DND-41 (cell line): ENCODE measurements at regions not wholly inside any gene's neighbourhood (a gene's known extent, or its start where the extent isn't known, plus 50 kb on each side); places are given as distances from the start of the nearest gene placed in this dataset.

ENCODE experiments used
- ATAC-seq: fragments of 200-7000 bp; cut with Tn5 transposase; 3 replicates; pipeline ENCODE4 v1.9.1; 2021; ENCODE audit warnings: low read depth; ENCODE audit not compliant: insufficient read depth
- DNase-seq: peaks from one replicate; pipeline ENCODE4 v3.0.0-alpha.2; 2020
- H2AFZ ChIP-seq: 2 replicates; pipeline ENCODE4 v1.6.0; 2012; ENCODE audit warnings: low read depth, low read length
- H3K27ac ChIP-seq: 2 replicates; pipeline ENCODE4 v1.5.1; 2012; ENCODE audit warnings: low read length, inconsistent platforms
- H3K27me3 ChIP-seq: fragments of 200-600 bp; sonication (generic); 2 replicates; pipeline ENCODE4 v1.6.0; 2012; ENCODE audit warnings: low read length, mild to moderate bottlenecking, inconsistent platforms; ENCODE audit not compliant: insufficient read depth, poor library complexity
- H3K36me3 ChIP-seq: 2 replicates; pipeline ENCODE4 v1.5.1; 2012; ENCODE audit warnings: low read length, inconsistent platforms; ENCODE audit not compliant: insufficient read depth
- H3K4me1 ChIP-seq: 2 replicates; pipeline ENCODE4 v1.5.1; 2012; ENCODE audit warnings: mild to moderate bottlenecking, low read length; ENCODE audit not compliant: insufficient read depth
- H3K4me2 ChIP-seq: 2 replicates; pipeline ENCODE4 v1.6.0; 2012; ENCODE audit warnings: mild to moderate bottlenecking, moderate library complexity, low read length, inconsistent platforms; ENCODE audit not compliant: insufficient read depth
- H3K4me3 ChIP-seq, 2 experiments: fragments of 200-600 bp in 1 of 2; shearing (Covaris generic) in 1 of 2; 2 replicates each; pipeline ENCODE4 v1.5.1; 2012 to 2016; ENCODE audit warnings: inconsistent platforms in 2 of 2, low read length in 2 of 2, mild to moderate bottlenecking in 2 of 2, low read depth in 1 of 2, moderate library complexity in 1 of 2
- H3K79me2 ChIP-seq: 2 replicates; pipeline ENCODE4 v1.6.0; 2012; ENCODE audit warnings: low read length, inconsistent platforms; ENCODE audit not compliant: insufficient read depth
- H3K9ac ChIP-seq: 2 replicates; pipeline ENCODE4 v1.6.0; 2012; ENCODE audit warnings: low read depth, mild to moderate bottlenecking, inconsistent platforms, low read length, moderate library complexity
- H3K9me3 ChIP-seq: 2 replicates; pipeline ENCODE4 v1.5.1; 2012; ENCODE audit warnings: low read length, moderate library complexity, mild to moderate bottlenecking, inconsistent platforms; ENCODE audit not compliant: insufficient read depth, severe bottlenecking
- H4K20me1 ChIP-seq: 2 replicates; pipeline ENCODE4 v1.6.0; 2012; ENCODE audit warnings: low read length; ENCODE audit not compliant: insufficient read depth
- EZH2 ChIP-seq: IDR thresholded peaks from 3 replicates; pipeline ENCODE4 v1.6.1; 2012; ENCODE audit warnings: borderline replicate concordance, low read depth, mild to moderate bottlenecking, moderate library complexity, low read length, inconsistent platforms; ENCODE audit not compliant: severe bottlenecking
- TF ChIP-seq, protein P1 (sequence below): IDR thresholded peaks from 2 replicates; pipeline ENCODE4 v1.5.1; 2012; ENCODE audit warnings: borderline replicate concordance, low read length, moderate library complexity, mild to moderate bottlenecking; ENCODE audit not compliant: poor library complexity, severe bottlenecking; ENCODE audit errors: extremely low read depth

- no peak overlapping the region for H3K4me3 ChIP-seq
- H3K4me2 ChIP-seq: no peak overlapping the region
- ATAC-seq (no peak), DNase-seq (no peak)
- no peaks in the 10 kb centered on the region for H3K79me2 ChIP-seq
- no peak overlapping the region for H2AFZ ChIP-seq
- H3K9me3 ChIP-seq: no peaks in the 10 kb centered on the region
- no peaks in the 10 kb centered on the region for H3K36me3 ChIP-seq
- H3K27ac ChIP-seq: no peak overlapping the region
- H3K4me1 ChIP-seq: no peaks in the 10 kb centered on the region
- no peaks in the 10 kb centered on the region for H3K27me3 ChIP-seq
- TF ChIP-seq, protein P1, sequence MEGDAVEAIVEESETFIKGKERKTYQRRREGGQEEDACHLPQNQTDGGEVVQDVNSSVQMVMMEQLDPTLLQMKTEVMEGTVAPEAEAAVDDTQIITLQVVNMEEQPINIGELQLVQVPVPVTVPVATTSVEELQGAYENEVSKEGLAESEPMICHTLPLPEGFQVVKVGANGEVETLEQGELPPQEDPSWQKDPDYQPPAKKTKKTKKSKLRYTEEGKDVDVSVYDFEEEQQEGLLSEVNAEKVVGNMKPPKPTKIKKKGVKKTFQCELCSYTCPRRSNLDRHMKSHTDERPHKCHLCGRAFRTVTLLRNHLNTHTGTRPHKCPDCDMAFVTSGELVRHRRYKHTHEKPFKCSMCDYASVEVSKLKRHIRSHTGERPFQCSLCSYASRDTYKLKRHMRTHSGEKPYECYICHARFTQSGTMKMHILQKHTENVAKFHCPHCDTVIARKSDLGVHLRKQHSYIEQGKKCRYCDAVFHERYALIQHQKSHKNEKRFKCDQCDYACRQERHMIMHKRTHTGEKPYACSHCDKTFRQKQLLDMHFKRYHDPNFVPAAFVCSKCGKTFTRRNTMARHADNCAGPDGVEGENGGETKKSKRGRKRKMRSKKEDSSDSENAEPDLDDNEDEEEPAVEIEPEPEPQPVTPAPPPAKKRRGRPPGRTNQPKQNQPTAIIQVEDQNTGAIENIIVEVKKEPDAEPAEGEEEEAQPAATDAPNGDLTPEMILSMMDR: no peak
- no peak for TF ChIP-seq EZH2
- H3K9ac ChIP-seq: no peak overlapping the region
- H4K20me1 ChIP-seq: no peaks in the 10 kb centered on the region; the same call in 1 of the 2 replicates
Measured at GRCh38 chr17:74152591-74153455, 50.7 kb upstream of the RPL38 start.

- H3K4me1 ChIP-seq: no peaks in the 10 kb centered on the region
- no peaks in the 10 kb centered on the region for H3K9me3 ChIP-seq
- no peak overlapping the region for H3K9ac ChIP-seq
- no peaks in the 10 kb centered on the region; the same call in 1 of the 2 replicates for H4K20me1 ChIP-seq
- H3K4me2 ChIP-seq: no peak overlapping the region
- H2AFZ ChIP-seq: no peak overlapping the region
- H3K27ac ChIP-seq: no peak overlapping the region
- H3K36me3 ChIP-seq: no peaks in the 10 kb centered on the region
- H3K79me2 ChIP-seq: no peaks in the 10 kb centered on the region
- ATAC-seq (no peak), DNase-seq (no peak)
- no peak for TF ChIP-seq EZH2
- TF ChIP-seq, protein P1: no peak
- no peak overlapping the region for H3K4me3 ChIP-seq
- H3K27me3 ChIP-seq: no peaks in the 10 kb centered on the region
Measured at GRCh38 chr17:74153456-74153810, 50.0 kb upstream of the RPL38 start.
